ENCODE measurements at regions not wholly inside any gene's neighbourhood (a gene's known extent, or its start where the extent isn't known, plus 50 kb on each side); places are given as distances from the start of the nearest gene placed in this dataset.

- Histone ChIP-seq H3K79me2 (ENCODE audit: insufficient read depth, low read length) (no peaks in the 10 kb centered on the region), H4K20me1 (ENCODE audit: insufficient read depth, low read length, poor library complexity, severe bottlenecking) (no peaks in the 10 kb centered on the region), H3K4me1 (ENCODE audit: insufficient read depth, low read length, poor library complexity, severe bottlenecking) (no peaks in the 10 kb centered on the region), H3K9me3 (ENCODE audit: insufficient read depth, low read depth, low read length) (no peaks in the 10 kb centered on the region; the same call in 1 of the 2 replicates), H2AFZ (ENCODE audit: low read length) (no peak overlapping the region), H3K4me3 (ENCODE audit: low read length, poor library complexity, severe bottlenecking) (no peak overlapping the region), H3K36me3 (ENCODE audit: insufficient read depth, low read length) (no peaks in the 10 kb centered on the region), H3K27me3 (ENCODE audit: insufficient read depth, low read length, poor library complexity, severe bottlenecking) (no peaks in the 10 kb centered on the region), H3K4me2 (ENCODE audit: low read depth, low read length, poor library complexity, severe bottlenecking) (no peak overlapping the region), H3K9me2 (replicated peaks; ENCODE audit: low read depth, low read length) (no peaks in the 10 kb centered on the region), H3K9ac (ENCODE audit: low read depth, low read length, poor library complexity, severe bottlenecking) (no peak overlapping the region), H3F3A (ENCODE audit: low read depth) (no peaks in the 10 kb centered on the region)
- TF ChIP-seq EZH2phosphoT487 (IDR thresholded peaks at IDR 0.05; ENCODE audit: borderline replicate concordance) (no peak), CTCF (conservative IDR thresholded peaks at IDR 0.05; ENCODE audit: low read length) (no peak)
Observed at GRCh38 chr7:93039786-93040185, 78.0 kb downstream of the SAMD9 start.

- no peak overlapping the region for H3K4me2 ChIP-seq (ENCODE audit: low read depth, low read length, poor library complexity, severe bottlenecking)
- H3F3A ChIP-seq (ENCODE audit: low read depth), result no peaks in the 10 kb centered on the region
- no peak overlapping the region for H3K9ac ChIP-seq (ENCODE audit: low read depth, low read length, poor library complexity, severe bottlenecking)
- H3K9me3 ChIP-seq (ENCODE audit: insufficient read depth, low read depth, low read length), result no peaks in the 10 kb centered on the region; the same call in 1 of the 2 replicates
- no peaks in the 10 kb centered on the region for H3K27me3 ChIP-seq (ENCODE audit: insufficient read depth, low read length, poor library complexity, severe bottlenecking)
- TF ChIP-seq CTCF (conservative IDR thresholded peaks at IDR 0.05; ENCODE audit: low read length) (no peak), EZH2phosphoT487 (IDR thresholded peaks at IDR 0.05; ENCODE audit: borderline replicate concordance) (no peak)
- H4K20me1 ChIP-seq (ENCODE audit: insufficient read depth, low read length, poor library complexity, severe bottlenecking), result no peaks in the 10 kb centered on the region
- no peaks in the 10 kb centered on the region for H3K4me1 ChIP-seq (ENCODE audit: insufficient read depth, low read length, poor library complexity, severe bottlenecking)
- H3K9me2 ChIP-seq (replicated peaks; ENCODE audit: low read depth, low read length), result no peaks in the 10 kb centered on the region
- H2AFZ ChIP-seq (ENCODE audit: low read length), result no peak overlapping the region
- no peaks in the 10 kb centered on the region for H3K36me3 ChIP-seq (ENCODE audit: insufficient read depth, low read length)
- H3K4me3 ChIP-seq (ENCODE audit: low read length, poor library complexity, severe bottlenecking), result no peak overlapping the region
- no peaks in the 10 kb centered on the region for H3K79me2 ChIP-seq (ENCODE audit: insufficient read depth, low read length)
Observed at GRCh38 chr7:93039282-93039681, 78.5 kb downstream of the SAMD9 start.

GRCh38 chr7:93036807-93037206 lies 81.0 kb downstream of the SAMD9 start:
- Histone ChIP-seq H3K9me3 (ENCODE audit: insufficient read depth, low read depth, low read length) (peaks cover 5% of the 10 kb centered on the region; the same call in 1 of the 2 replicates), H3K27me3 (ENCODE audit: insufficient read depth, low read length, poor library complexity, severe bottlenecking) (no peaks in the 10 kb centered on the region), H3K4me2 (ENCODE audit: low read depth, low read length, poor library complexity, severe bottlenecking) (no peak overlapping the region)

More at GRCh38 chr7:93036807-93037206, 81.0 kb downstream of the SAMD9 start:
- no peaks in the 10 kb centered on the region for H3K79me2 ChIP-seq (ENCODE audit: insufficient read depth, low read length)
- no peaks in the 10 kb centered on the region for H4K20me1 ChIP-seq (ENCODE audit: insufficient read depth, low read length, poor library complexity, severe bottlenecking)
- H2AFZ ChIP-seq (ENCODE audit: low read length), result 0 out of 2 replicates have a peak overlapping the region, but pooled peaks have one; percentile 22
- H3K36me3 ChIP-seq (ENCODE audit: insufficient read depth, low read length), result no peaks in the 10 kb centered on the region
- H3F3A ChIP-seq (ENCODE audit: low read depth), result no peaks in the 10 kb centered on the region
- no peaks in the 10 kb centered on the region for H3K9me2 ChIP-seq (replicated peaks; ENCODE audit: low read depth, low read length)
- H3K9ac ChIP-seq (ENCODE audit: low read depth, low read length, poor library complexity, severe bottlenecking), result no peak overlapping the region
- no peaks in the 10 kb centered on the region for H3K4me1 ChIP-seq (ENCODE audit: insufficient read depth, low read length, poor library complexity, severe bottlenecking)
- TF ChIP-seq CTCF (conservative IDR thresholded peaks at IDR 0.05; ENCODE audit: low read length) (no peak), EZH2phosphoT487 (IDR thresholded peaks at IDR 0.05; ENCODE audit: borderline replicate concordance) (no peak)
- H3K4me3 ChIP-seq (ENCODE audit: low read length, poor library complexity, severe bottlenecking), result no peak overlapping the region

Measured in Loucy (cell line).